HUES64 (cell line): ENCODE measurements at regions not wholly inside any gene's neighbourhood (a gene's known extent, or its start where the extent isn't known, plus 50 kb on each side); places are given as distances from the start of the nearest gene placed in this dataset.
"Not testable (repeated sequence)": the region's sequence is repeated elsewhere in the genome, so short reads cannot be mapped to it uniquely, and the experiment has no call there.

Source experiments
- H3K27ac ChIP-seq: 2 replicates; pipeline ENCODE4 v1.7.0; 2013; ENCODE audit warnings: low read depth, low read length, inconsistent platforms
- H3K27me3 ChIP-seq: 2 replicates; pipeline ENCODE4 v1.6.1; 2013; ENCODE audit warnings: mild to moderate bottlenecking, low read length; ENCODE audit not compliant: insufficient read depth
- H3K36me3 ChIP-seq: 2 replicates; pipeline ENCODE4 v1.6.1; 2013; ENCODE audit warnings: mild to moderate bottlenecking, low read length; ENCODE audit not compliant: insufficient read depth
- H3K4me1 ChIP-seq: 2 replicates; pipeline ENCODE4 v1.6.1; 2013; ENCODE audit warnings: mild to moderate bottlenecking, low read length, moderate library complexity; ENCODE audit not compliant: insufficient read depth
- H3K4me3 ChIP-seq: 2 replicates; pipeline ENCODE4 v1.5.1; 2013; ENCODE audit warnings: mild to moderate bottlenecking, low read length, moderate library complexity
- H3K9ac ChIP-seq: 2 replicates; pipeline ENCODE4 v1.6.1; 2013; ENCODE audit warnings: mild to moderate bottlenecking, low read depth, low read length
- H3K9me3 ChIP-seq: 2 replicates; pipeline ENCODE4 v1.6.1; 2013; ENCODE audit warnings: low read depth, low read length; ENCODE audit not compliant: insufficient read depth
- whole genome bisulfite sequencing: fragments of 150-250, 120-280 bp; methylation state at CpG from one replicate; pipeline ENCODE4 v1.1.7; 2013; ENCODE audit warnings: missing lambda C conversion rate; 5-methylcytosine and 5-hydroxymethylcytosine counted together

GRCh38 chr6:66526061-66526460 lies 819.0 kb upstream of the EYS start:
- H3K9ac ChIP-seq, result no peak overlapping the region
- H3K4me1 ChIP-seq, result no peaks in the 10 kb centered on the region
- H3K9me3 ChIP-seq, result no peaks in the 10 kb centered on the region
- H3K36me3 ChIP-seq, result no peaks in the 10 kb centered on the region
- no peaks in the 10 kb centered on the region for H3K27me3 ChIP-seq
- no peak overlapping the region for H3K4me3 ChIP-seq
- 100% methylated on average over 2 of the region's 3 CpGs for WGBS
- H3K27ac ChIP-seq, result no peak overlapping the region

GRCh38 chr6:66522864-66523263 lies 815.8 kb upstream of the EYS start:
- no peaks in the 10 kb centered on the region for H3K4me1 ChIP-seq
- H3K4me3 ChIP-seq, result no peak overlapping the region
- no peaks in the 10 kb centered on the region for H3K9me3 ChIP-seq
- H3K9ac ChIP-seq, result no peak overlapping the region
- H3K27me3 ChIP-seq, result no peaks in the 10 kb centered on the region
- WGBS, result 95% methylated on average over 2 of the region's 2 CpGs
- H3K27ac ChIP-seq, result no peak overlapping the region
- H3K36me3 ChIP-seq, result no peaks in the 10 kb centered on the region

GRCh38 chr6:66516377-66516776 lies 809.4 kb upstream of the EYS start:
- Histone ChIP-seq H3K9ac (no peak overlapping the region), H3K9me3 (no peaks in the 10 kb centered on the region), H3K4me1 (no peaks in the 10 kb centered on the region; the same call in 1 of the 2 replicates), H3K36me3 (no peaks in the 10 kb centered on the region), H3K4me3 (no peak overlapping the region), H3K27me3 (no peaks in the 10 kb centered on the region), H3K27ac (no peak overlapping the region)

GRCh38 chr6:66508433-66508832 lies 801.4 kb upstream of the EYS start:
- H3K4me3 ChIP-seq, result no peak overlapping the region

GRCh38 chr6:66499851-66500250 lies 792.8 kb upstream of the EYS start:
- Histone ChIP-seq H3K9me3 (no peaks in the 10 kb centered on the region), H3K27ac (no peak overlapping the region), H3K4me3 (no peak overlapping the region), H3K36me3 (no peaks in the 10 kb centered on the region), H3K9ac (no peak overlapping the region), H3K4me1 (no peaks in the 10 kb centered on the region), H3K27me3 (no peaks in the 10 kb centered on the region)
- WGBS, result 97% methylated on average over 1 of the region's 2 CpGs

More at GRCh38 chr6:66508433-66508832, 801.4 kb upstream of the EYS start:
- Histone ChIP-seq H3K36me3 (no peaks in the 10 kb centered on the region), H3K9ac (no peak overlapping the region), H3K27ac (no peak overlapping the region), H3K9me3 (no peaks in the 10 kb centered on the region), H3K27me3 (no peaks in the 10 kb centered on the region), H3K4me1 (no peaks in the 10 kb centered on the region)
- WGBS, result 88% methylated on average over 1 of the region's 3 CpGs

GRCh38 chr6:66496659-66497058 lies 789.6 kb upstream of the EYS start:
- H3K36me3 ChIP-seq, result no peaks in the 10 kb centered on the region
- no peak overlapping the region for H3K9ac ChIP-seq
- H3K9me3 ChIP-seq, result no peaks in the 10 kb centered on the region
- H3K27ac ChIP-seq, result no peak overlapping the region
- H3K27me3 ChIP-seq, result no peaks in the 10 kb centered on the region
- H3K4me3 ChIP-seq, result no peak overlapping the region
- no peaks in the 10 kb centered on the region for H3K4me1 ChIP-seq
- WGBS, result 36% methylated on average over 1 of the region's 2 CpGs

GRCh38 chr6:66494643-66495042 lies 787.6 kb upstream of the EYS start:
- 100% methylated on average over 2 of the region's 2 CpGs for WGBS
- H3K9ac ChIP-seq, H3K27me3 ChIP-seq, H3K27ac ChIP-seq, H3K36me3 ChIP-seq, H3K4me1 ChIP-seq, H3K4me3 ChIP-seq, H3K9me3 ChIP-seq: not testable (repeated sequence)

- H3K36me3 ChIP-seq, result no peaks in the 10 kb centered on the region
- no peaks in the 10 kb centered on the region for H3K4me1 ChIP-seq
- H3K27me3 ChIP-seq, result no peaks in the 10 kb centered on the region
- no peak overlapping the region for H3K27ac ChIP-seq
- 90% methylated on average over 9 of the region's 9 CpGs for WGBS
- H3K9me3 ChIP-seq, result no peaks in the 10 kb centered on the region
- H3K9ac ChIP-seq, result no peak overlapping the region
- no peak overlapping the region for H3K4me3 ChIP-seq
These were observed 782.4 kb upstream of the EYS start for GRCh38 chr6:66489269-66489987.

- Histone ChIP-seq H3K27ac (no peak overlapping the region), H3K9ac (no peak overlapping the region), H3K9me3 (no peaks in the 10 kb centered on the region), H3K27me3 (no peaks in the 10 kb centered on the region), H3K36me3 (no peaks in the 10 kb centered on the region), H3K4me3 (no peak overlapping the region), H3K4me1 (no peaks in the 10 kb centered on the region)
- WGBS, result 95% methylated on average over 8 of the region's 8 CpGs
These were observed 774.2 kb upstream of the EYS start for GRCh38 chr6:66481216-66481615.

- no peak overlapping the region for H3K4me3 ChIP-seq
- no peaks in the 10 kb centered on the region for H3K36me3 ChIP-seq
- no peak overlapping the region for H3K27ac ChIP-seq
- no peaks in the 10 kb centered on the region for H3K27me3 ChIP-seq
- no peaks in the 10 kb centered on the region for H3K4me1 ChIP-seq
- WGBS, result 95% methylated on average over 6 of the region's 6 CpGs
- H3K9ac ChIP-seq, result no peak overlapping the region
- H3K9me3 ChIP-seq, result no peaks in the 10 kb centered on the region
These were observed 771.7 kb upstream of the EYS start for GRCh38 chr6:66478705-66479104.

GRCh38 chr6:66435321-66435720 lies 728.3 kb upstream of the EYS start:
- no peaks in the 10 kb centered on the region for H3K27me3 ChIP-seq
- no peaks in the 10 kb centered on the region for H3K4me1 ChIP-seq
- no peaks in the 10 kb centered on the region for H3K36me3 ChIP-seq
- H3K9me3 ChIP-seq, result no peaks in the 10 kb centered on the region
- H3K27ac ChIP-seq, result no peak overlapping the region
- H3K4me3 ChIP-seq, result no peak overlapping the region
- no peak overlapping the region for H3K9ac ChIP-seq
- WGBS, result 89% methylated on average over 4 of the region's 5 CpGs

- H3K9me3 ChIP-seq, result no peaks in the 10 kb centered on the region; the same call in 1 of the 2 replicates
- H3K4me1 ChIP-seq, result no peaks in the 10 kb centered on the region
- no peaks in the 10 kb centered on the region for H3K36me3 ChIP-seq
- H3K4me3 ChIP-seq, result no peak overlapping the region
- 86% methylated on average over 1 of the region's 2 CpGs for WGBS
- H3K9ac ChIP-seq, result no peak overlapping the region
- no peaks in the 10 kb centered on the region for H3K27me3 ChIP-seq
- H3K27ac ChIP-seq, result no peak overlapping the region
These were observed 722.2 kb upstream of the EYS start for GRCh38 chr6:66429210-66429609.
